ENCODE measurements at regions not wholly inside any gene's neighbourhood (a gene's known extent, or its start where the extent isn't known, plus 50 kb on each side); places are given as distances from the start of the nearest gene placed in this dataset.

GRCh38 chr7:94217766-94218165 lies 176.9 kb upstream of the COL1A2 start:
- no peak for TF ChIP-seq CTCF (IDR thresholded peaks at IDR 0.05; ENCODE audit: extremely low read depth in 1 of 2, insufficient read depth in 1 of 2, low read depth in 1 of 2, low read length in 2 of 2)
- no peak for TF ChIP-seq EZH2 (IDR thresholded peaks at IDR 0.05; ENCODE audit: borderline replicate concordance, low read depth, low read length, severe bottlenecking)
- no peak for TF ChIP-seq POLR2A (IDR thresholded peaks at IDR 0.05; ENCODE audit: low read depth, low read length)
- no peak for TF ChIP-seq MAX (IDR thresholded peaks at IDR 0.05; ENCODE audit: insufficient read depth, insufficient read length)
